ENCODE measurements at regions not wholly inside any gene's neighbourhood (a gene's known extent, or its start where the extent isn't known, plus 50 kb on each side); places are given as distances from the start of the nearest gene placed in this dataset.

GRCh38 chr1:199815947-199816346, 211.6 kb upstream of the NR5A2 start:
- Histone ChIP-seq H3K9me3 (no peaks in the 10 kb centered on the region), H3K36me3 (no peaks in the 10 kb centered on the region), H3K27me3 (no peaks in the 10 kb centered on the region), H3K4me1 (no peaks in the 10 kb centered on the region), H3K4me3 (no peak overlapping the region), H3K27ac (replicated peaks in 1 of 4) (no peak overlapping the region)
- whole genome bisulfite sequencing: 77% methylated on average over 3 of the region's 3 CpGs
- no peak for TF ChIP-seq POLR2AphosphoS5 (IDR thresholded peaks at IDR 0.05)
- no peak for TF ChIP-seq CTCF (IDR thresholded peaks at IDR 0.05)
- TF ChIP-seq EP300 (IDR thresholded peaks at IDR 0.05): no peak
- no peak for TF ChIP-seq POLR2A (IDR thresholded peaks at IDR 0.05; ENCODE audit: low read depth)
- intact Hi-C loops (cut with DNase I): no loop called here
- peak; percentile 55 for DNase-seq (ENCODE audit: extremely low spot score)

- no peaks in the 10 kb centered on the region for H3K36me3 ChIP-seq
- no peak overlapping the region for H3K4me3 ChIP-seq
- intact Hi-C loops (cut with DNase I): no loop called here
- H3K4me1 ChIP-seq: no peaks in the 10 kb centered on the region
- no peaks in the 10 kb centered on the region for H3K27me3 ChIP-seq
- H3K9me3 ChIP-seq: no peaks in the 10 kb centered on the region
- 51% methylated on average over 1 of the region's 1 CpG for WGBS
- no peak for TF ChIP-seq POLR2A (IDR thresholded peaks at IDR 0.05; ENCODE audit: low read depth)
- TF ChIP-seq EP300 (IDR thresholded peaks at IDR 0.05): no peak
- TF ChIP-seq CTCF (IDR thresholded peaks at IDR 0.05): no peak
- TF ChIP-seq POLR2AphosphoS5 (IDR thresholded peaks at IDR 0.05): no peak
- H3K27ac ChIP-seq (replicated peaks in 1 of 4): no peak overlapping the region
- no peak for DNase-seq (ENCODE audit: extremely low spot score)
These were observed 210.2 kb upstream of the NR5A2 start for GRCh38 chr1:199817266-199817665.

GRCh38 chr1:199821029-199821779, 206.3 kb upstream of the NR5A2 start:
- H3K9me3 ChIP-seq: peaks cover 0 to 7% (median 0%) of the 10 kb centered on the region in 4 donors

GRCh38 chr1:199832451-199832850, 195.1 kb upstream of the NR5A2 start:
- H3K9me3 ChIP-seq: peaks cover 0 to 8% (median 2%) of the 10 kb centered on the region in 4 donors
- H3K27ac ChIP-seq (replicated peaks in 1 of 4): no peak overlapping the region
- H3K4me1 ChIP-seq: no peaks in the 10 kb centered on the region
- no peak for DNase-seq (ENCODE audit: extremely low spot score)
- H3K4me3 ChIP-seq: no peak overlapping the region
- TF ChIP-seq POLR2A (IDR thresholded peaks at IDR 0.05; ENCODE audit: low read depth) (no peak), POLR2AphosphoS5 (IDR thresholded peaks at IDR 0.05) (no peak), EP300 (IDR thresholded peaks at IDR 0.05) (no peak), CTCF (IDR thresholded peaks at IDR 0.05) (no peak)
- WGBS: 71% methylated on average over 2 of the region's 2 CpGs
- no peaks in the 10 kb centered on the region for H3K27me3 ChIP-seq
- H3K36me3 ChIP-seq: no peaks in the 10 kb centered on the region
- intact Hi-C loops (cut with DNase I): no loop called here

More at GRCh38 chr1:199821029-199821779, 206.3 kb upstream of the NR5A2 start:
- H3K36me3 ChIP-seq: no peaks in the 10 kb centered on the region
- H3K4me3 ChIP-seq: no peak overlapping the region
- DNase-seq (ENCODE audit: extremely low spot score): no peak
- no peak overlapping the region for H3K27ac ChIP-seq (replicated peaks in 1 of 4)
- H3K27me3 ChIP-seq: no peaks in the 10 kb centered on the region
- TF ChIP-seq POLR2A (IDR thresholded peaks at IDR 0.05; ENCODE audit: low read depth) (no peak), CTCF (IDR thresholded peaks at IDR 0.05) (no peak), POLR2AphosphoS5 (IDR thresholded peaks at IDR 0.05) (no peak)
- intact Hi-C loops (cut with DNase I): no loop called here
- WGBS: 38% methylated on average over 4 of the region's 4 CpGs
- H3K4me1 ChIP-seq: no peaks in the 10 kb centered on the region

GRCh38 chr1:199834711-199835110, 192.8 kb upstream of the NR5A2 start:
- DNase-seq (ENCODE audit: extremely low spot score): no peak
- Histone ChIP-seq H3K4me1 (no peaks in the 10 kb centered on the region), H3K27me3 (no peaks in the 10 kb centered on the region), H3K4me3 (no peak overlapping the region), H3K9me3 (peaks cover 0 to 9% (median 4%) of the 10 kb centered on the region in 4 donors), H3K36me3 (no peaks in the 10 kb centered on the region), H3K27ac (replicated peaks in 1 of 4) (no peak overlapping the region)
- 43% methylated on average over 1 of the region's 1 CpG for WGBS
- intact Hi-C loops (cut with DNase I): no loop called here
- TF ChIP-seq POLR2AphosphoS5 (IDR thresholded peaks at IDR 0.05) (no peak), EP300 (IDR thresholded peaks at IDR 0.05) (no peak), POLR2A (IDR thresholded peaks at IDR 0.05; ENCODE audit: low read depth) (no peak), CTCF (IDR thresholded peaks at IDR 0.05) (no peak)
